MM.1S (cell line): ENCODE measurements at regions not wholly inside any gene's neighbourhood (a gene's known extent, or its start where the extent isn't known, plus 50 kb on each side); places are given as distances from the start of the nearest gene placed in this dataset.
"Not testable (repeated sequence)": the region's sequence is repeated elsewhere in the genome, so short reads cannot be mapped to it uniquely, and the experiment has no call there.

Experiments used
- DNase-seq: peaks from one replicate; pipeline ENCODE4 v3.0.0-alpha.2; 2015
- H2AFZ ChIP-seq: fragments of 300-600 bp; sonication (generic); 2 replicates; pipeline ENCODE4 v1.6.0; 2016; ENCODE audit warnings: antibody characterized with exemption, low read length
- H3F3A ChIP-seq: fragments of 300-600 bp; sonication (generic); 2 replicates; pipeline ENCODE4 v1.6.1; 2016; ENCODE audit warnings: mild to moderate bottlenecking, antibody characterized with exemption, low read length, moderate library complexity, mixed read lengths; ENCODE audit not compliant: insufficient read depth
- H3K27ac ChIP-seq: fragments of 300-600 bp; sonication (generic); 2 replicates; pipeline ENCODE4 v1.5.1; 2016; ENCODE audit warnings: mild to moderate bottlenecking, low read length
- H3K27me3 ChIP-seq: fragments of 300-600 bp; sonication (generic); replicated peaks from 2 replicates; pipeline ENCODE4 v1.6.0; 2016; ENCODE audit warnings: low read length; ENCODE audit not compliant: insufficient read depth
- H3K36me3 ChIP-seq: fragments of 300-600 bp; sonication (generic); replicated peaks from 2 replicates; pipeline ENCODE4 v1.6.1; 2016; ENCODE audit warnings: mild to moderate bottlenecking, low read length, mixed read lengths; ENCODE audit not compliant: insufficient read depth
- H3K4me1 ChIP-seq: fragments of 300-600 bp; sonication (generic); 2 replicates; pipeline ENCODE4 v1.6.1; 2016; ENCODE audit warnings: low read length, mixed read lengths
- H3K4me2 ChIP-seq: fragments of 300-600 bp; sonication (generic); 2 replicates; pipeline ENCODE4 v1.6.0; 2016; ENCODE audit warnings: low read depth, low read length
- H3K4me3 ChIP-seq: fragments of 300-600 bp; sonication (generic); 2 replicates; pipeline ENCODE4 v1.5.1; 2016; ENCODE audit warnings: low read length, mixed read lengths
- H3K79me2 ChIP-seq: fragments of 300-600 bp; sonication (generic); 2 replicates; pipeline ENCODE4 v1.6.1; 2016; ENCODE audit warnings: mixed run types, low read length, mixed read lengths
- H3K9ac ChIP-seq: fragments of 300-600 bp; sonication (generic); 2 replicates; pipeline ENCODE4 v1.6.1; 2016; ENCODE audit warnings: low read length, mixed read lengths
- H3K9me2 ChIP-seq: fragments of 300-600 bp; sonication (generic); replicated peaks from 2 replicates; pipeline ENCODE4 v1.6.1; 2016; ENCODE audit warnings: mild to moderate bottlenecking, low read length, mixed read lengths; ENCODE audit not compliant: insufficient read depth
- H3K9me3 ChIP-seq: fragments of 300-600 bp; sonication (generic); replicated peaks from 2 replicates; pipeline ENCODE4 v1.6.1; 2016; ENCODE audit warnings: mild to moderate bottlenecking, low read length, mixed read lengths; ENCODE audit not compliant: insufficient read depth
- H4K20me1 ChIP-seq: fragments of 300-600 bp; sonication (generic); 2 replicates; pipeline ENCODE4 v1.6.1; 2016; ENCODE audit warnings: mild to moderate bottlenecking, low read length, moderate library complexity, mixed read lengths; ENCODE audit not compliant: insufficient read depth
- CTCF ChIP-seq: fragments of 300-600 bp; sonication (generic); IDR thresholded peaks from 2 replicates; pipeline ENCODE4 v1.5.1; 2016; ENCODE audit warnings: antibody characterized with exemption, low read length, mixed read lengths
- EZH2 ChIP-seq: fragments of 300-600 bp; sonication (generic); optimal IDR thresholded peaks from 2 replicates; pipeline ENCODE3; 2017; ENCODE audit warnings: low read depth, mild to moderate bottlenecking, antibody characterized with exemption, low read length, mixed read lengths
- EZH2phosphoT487 ChIP-seq: fragments of 300-600 bp; sonication (generic); IDR thresholded peaks from 2 replicates; pipeline ENCODE4 v1.6.1; 2018; ENCODE audit warnings: antibody characterized with exemption, low read length

- H2AFZ ChIP-seq = peak overlapping the region; percentile 52
- H3K9me3 ChIP-seq = no peaks in the 10 kb centered on the region
- peak overlapping the region; percentile 1; the same call in 1 of the 2 replicates for H3K27ac ChIP-seq
- H3K4me2 ChIP-seq = peak overlapping the region; percentile 46; the same call in 1 of the 2 replicates
- H3K36me3 ChIP-seq = no peaks in the 10 kb centered on the region
- TF ChIP-seq EZH2phosphoT487 (no peak), EZH2 (no peak), CTCF (no peak)
- H3K9me2 ChIP-seq = no peaks in the 10 kb centered on the region
- no peaks in the 10 kb centered on the region for H3K27me3 ChIP-seq
- DNase-seq = no peak
- H4K20me1 ChIP-seq = no peaks in the 10 kb centered on the region
- peaks cover 16% of the 10 kb centered on the region for H3K4me1 ChIP-seq
- no peak overlapping the region for H3K4me3 ChIP-seq
- H3F3A ChIP-seq = peaks cover 10% of the 10 kb centered on the region
- H3K79me2 ChIP-seq = no peaks in the 10 kb centered on the region
- no peak overlapping the region for H3K9ac ChIP-seq
Observed at GRCh38 chr22:22178355-22178965, 66.1 kb upstream of the VPREB1 start.

- H3K27ac ChIP-seq = no peak overlapping the region
- no peaks in the 10 kb centered on the region for H3K9me3 ChIP-seq
- H3K4me2 ChIP-seq = no peak overlapping the region
- H3K9me2 ChIP-seq = no peaks in the 10 kb centered on the region
- no peak overlapping the region for H3K9ac ChIP-seq
- peaks cover 10% of the 10 kb centered on the region for H3F3A ChIP-seq
- H3K4me3 ChIP-seq = no peak overlapping the region
- H2AFZ ChIP-seq = no peak overlapping the region
- no peaks in the 10 kb centered on the region for H4K20me1 ChIP-seq
- TF ChIP-seq EZH2phosphoT487 = no peak
- no peak for TF ChIP-seq EZH2
- TF ChIP-seq CTCF = no peak
- peaks cover 16% of the 10 kb centered on the region for H3K4me1 ChIP-seq
- no peaks in the 10 kb centered on the region for H3K27me3 ChIP-seq
- H3K79me2 ChIP-seq = no peaks in the 10 kb centered on the region
- no peak for DNase-seq
- no peaks in the 10 kb centered on the region for H3K36me3 ChIP-seq
Observed at GRCh38 chr22:22176929-22177616, 67.5 kb upstream of the VPREB1 start.

GRCh38 chr22:22172896-22173628 is 71.5 kb upstream of the VPREB1 start:
- H2AFZ ChIP-seq, H3K4me2 ChIP-seq, H3K9me2 ChIP-seq, H3K79me2 ChIP-seq, H3K27me3 ChIP-seq, H3K9me3 ChIP-seq, H3K4me3 ChIP-seq, H4K20me1 ChIP-seq, DNase-seq, H3K27ac ChIP-seq, H3K9ac ChIP-seq, H3K36me3 ChIP-seq: not testable (repeated sequence)
- Histone ChIP-seq H3F3A (peaks cover 12% of the 10 kb centered on the region), H3K4me1 (peaks cover 23% of the 10 kb centered on the region)
